ENCODE measurements at regions not wholly inside any gene's neighbourhood (a gene's known extent, or its start where the extent isn't known, plus 50 kb on each side); places are given as distances from the start of the nearest gene placed in this dataset.

DNA sequence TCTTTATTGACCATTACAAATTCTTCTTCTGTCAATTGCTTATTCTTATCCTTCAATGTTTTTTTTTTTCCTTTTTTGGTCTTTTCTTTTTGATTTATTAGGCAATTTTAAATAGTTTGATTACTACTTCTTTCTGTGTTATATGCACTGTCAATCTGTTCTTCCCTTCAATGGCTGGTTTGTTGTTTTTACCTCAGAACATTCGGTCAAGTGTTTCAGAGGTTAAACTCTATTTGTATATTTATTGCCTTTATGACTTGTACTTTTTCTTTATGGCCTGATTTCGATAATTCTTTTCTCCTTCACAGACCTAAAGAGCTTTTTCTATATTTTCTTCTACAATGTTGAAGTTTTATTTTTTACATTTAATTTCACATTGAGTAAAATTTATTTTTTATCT lies 171.5 kb upstream of the AKR1E2 start:
- no peak for DNase-seq (ENCODE audit: low spot score in 2 of 2)
- peaks cover 8% of the 10 kb centered on the region for H3K4me1 Mint-ChIP-seq
- H3K9me3 Mint-ChIP-seq = no peaks in the 10 kb centered on the region
- H3K36me3 Mint-ChIP-seq = no peaks in the 10 kb centered on the region
- ATAC-seq (ENCODE audit: low read depth) = no peak
- no peak overlapping the region for H3K4me3 Mint-ChIP-seq
- H3K27me3 Mint-ChIP-seq = peaks cover 3% of the 10 kb centered on the region
- no peak overlapping the region for H3K27ac Mint-ChIP-seq

DNA sequence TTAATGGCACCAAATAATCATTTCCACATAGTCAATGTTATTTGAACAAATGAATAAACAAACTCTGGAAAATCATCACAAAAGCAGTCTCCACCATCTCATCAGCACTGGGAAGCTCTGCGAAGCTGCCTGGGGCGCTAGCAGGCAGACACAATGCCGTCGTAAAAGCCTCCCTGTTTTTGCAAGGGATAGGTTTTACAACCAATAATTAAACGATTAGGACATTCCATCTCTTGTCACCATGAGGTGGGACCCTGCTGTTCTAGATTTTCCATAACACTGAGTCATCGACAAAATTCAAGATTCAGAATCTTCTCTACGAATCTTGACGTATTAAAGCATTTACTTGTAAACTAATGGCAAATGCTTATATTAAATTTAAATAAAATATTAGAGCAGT lies 172.8 kb upstream of the AKR1E2 start:
- DNase-seq (ENCODE audit: low spot score in 2 of 2) = no peak
- peaks cover 3% of the 10 kb centered on the region for H3K27me3 Mint-ChIP-seq
- no peak for ATAC-seq (ENCODE audit: low read depth)
- peaks cover 8% of the 10 kb centered on the region for H3K4me1 Mint-ChIP-seq
- H3K9me3 Mint-ChIP-seq = no peaks in the 10 kb centered on the region
- H3K4me3 Mint-ChIP-seq = no peak overlapping the region
- H3K36me3 Mint-ChIP-seq = no peaks in the 10 kb centered on the region
- H3K27ac Mint-ChIP-seq = no peak overlapping the region

- Mint-ChIP-seq H3K9me3 (no peaks in the 10 kb centered on the region), H3K4me3 (no peak overlapping the region), H3K36me3 (no peaks in the 10 kb centered on the region), H3K27ac (peak overlapping the region; percentile 20), H3K27me3 (peaks cover 3% of the 10 kb centered on the region), H3K4me1 (peaks cover 8% of the 10 kb centered on the region)
- no peak for DNase-seq (ENCODE audit: low spot score in 2 of 2)
- no peak for ATAC-seq (ENCODE audit: low read depth)
Measured at GRCh38 chr10:4652111-4653010, 173.6 kb upstream of the AKR1E2 start.

DNA sequence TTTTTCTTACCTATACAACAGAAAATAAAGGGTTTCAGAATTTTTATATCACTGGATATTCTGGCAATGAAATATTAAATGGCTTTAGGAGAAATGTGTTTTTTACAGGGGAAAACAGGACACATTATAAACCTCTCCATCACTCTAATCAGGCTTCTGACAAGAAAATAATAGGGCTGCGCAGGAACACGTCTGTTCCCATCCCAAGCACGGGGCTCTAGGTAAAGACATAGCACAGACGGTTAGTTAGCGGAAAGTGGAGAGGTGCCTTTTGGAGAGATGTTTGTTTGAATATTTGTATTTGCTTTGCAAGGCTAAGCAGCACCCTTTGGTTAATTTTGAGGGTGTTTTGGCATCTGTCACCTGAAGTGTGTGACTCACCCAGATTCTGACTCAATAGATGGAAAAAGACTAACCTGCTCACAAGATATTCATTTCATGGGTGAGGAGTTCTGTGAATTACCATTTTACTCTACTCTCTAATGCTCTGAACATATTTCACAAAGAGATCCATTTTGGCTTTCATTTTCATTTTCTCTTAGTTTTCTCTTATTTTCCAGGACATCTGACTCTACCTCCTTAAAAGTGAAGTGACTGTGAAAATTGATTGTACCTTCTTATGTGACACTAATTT lies 174.5 kb upstream of the AKR1E2 start:
- Mint-ChIP-seq H3K36me3 (no peaks in the 10 kb centered on the region), H3K4me3 (no peak overlapping the region), H3K9me3 (no peaks in the 10 kb centered on the region), H3K27me3 (peaks cover 1% of the 10 kb centered on the region), H3K27ac (no peak overlapping the region), H3K4me1 (peaks cover 8% of the 10 kb centered on the region)
- DNase-seq (ENCODE audit: low spot score in 2 of 2) = no peak
- no peak for ATAC-seq (ENCODE audit: low read depth)

DNA sequence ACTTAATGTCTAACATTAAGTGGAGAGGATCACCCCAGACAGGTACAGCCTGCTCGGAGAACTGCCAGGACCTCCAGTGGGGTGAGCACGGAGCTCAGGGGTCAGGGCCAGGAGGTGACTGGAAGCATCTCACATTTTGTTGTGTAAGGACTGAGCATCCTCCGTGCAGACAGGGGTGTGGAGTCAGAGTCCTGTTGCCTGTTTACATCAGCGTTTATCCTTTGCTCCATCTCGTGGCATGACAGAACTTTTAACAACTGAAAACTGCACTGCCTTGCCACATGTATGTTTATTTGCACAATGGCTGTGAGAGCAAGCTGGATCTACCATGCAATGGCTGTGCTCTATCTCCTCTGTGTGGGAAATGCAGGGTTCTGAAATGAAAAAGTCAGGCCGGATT lies 175.4 kb upstream of the AKR1E2 start:
- peak overlapping the region; percentile 7 for H3K27ac Mint-ChIP-seq
- DNase-seq (ENCODE audit: low spot score in 2 of 2) = no peak
- peaks cover 1% of the 10 kb centered on the region for H3K27me3 Mint-ChIP-seq
- peaks cover 8% of the 10 kb centered on the region for H3K4me1 Mint-ChIP-seq
- no peak for ATAC-seq (ENCODE audit: low read depth)
- no peaks in the 10 kb centered on the region for H3K36me3 Mint-ChIP-seq
- no peaks in the 10 kb centered on the region for H3K9me3 Mint-ChIP-seq
- H3K4me3 Mint-ChIP-seq = no peak overlapping the region

GRCh38 chr10:4649886-4650508 lies 176.0 kb upstream of the AKR1E2 start:
- DNase-seq (ENCODE audit: low spot score in 2 of 2) (no peak), ATAC-seq (ENCODE audit: low read depth) (no peak)
- H3K27me3 Mint-ChIP-seq = peaks cover 1% of the 10 kb centered on the region
- H3K4me3 Mint-ChIP-seq = no peak overlapping the region
- no peaks in the 10 kb centered on the region for H3K36me3 Mint-ChIP-seq
- H3K9me3 Mint-ChIP-seq = no peaks in the 10 kb centered on the region
- H3K4me1 Mint-ChIP-seq = peaks cover 8% of the 10 kb centered on the region
- peak overlapping the region; percentile 7 for H3K27ac Mint-ChIP-seq

- H3K4me1 Mint-ChIP-seq = peaks cover 8% of the 10 kb centered on the region
- H3K36me3 Mint-ChIP-seq = no peaks in the 10 kb centered on the region
- ATAC-seq (ENCODE audit: low read depth) (no peak), DNase-seq (ENCODE audit: low spot score in 2 of 2) (no peak)
- no peaks in the 10 kb centered on the region for H3K9me3 Mint-ChIP-seq
- H3K27me3 Mint-ChIP-seq = peaks cover 1% of the 10 kb centered on the region
- no peak overlapping the region for H3K4me3 Mint-ChIP-seq
- H3K27ac Mint-ChIP-seq = no peak overlapping the region
Measured at GRCh38 chr10:4649471-4649870, 176.5 kb upstream of the AKR1E2 start.

DNA sequence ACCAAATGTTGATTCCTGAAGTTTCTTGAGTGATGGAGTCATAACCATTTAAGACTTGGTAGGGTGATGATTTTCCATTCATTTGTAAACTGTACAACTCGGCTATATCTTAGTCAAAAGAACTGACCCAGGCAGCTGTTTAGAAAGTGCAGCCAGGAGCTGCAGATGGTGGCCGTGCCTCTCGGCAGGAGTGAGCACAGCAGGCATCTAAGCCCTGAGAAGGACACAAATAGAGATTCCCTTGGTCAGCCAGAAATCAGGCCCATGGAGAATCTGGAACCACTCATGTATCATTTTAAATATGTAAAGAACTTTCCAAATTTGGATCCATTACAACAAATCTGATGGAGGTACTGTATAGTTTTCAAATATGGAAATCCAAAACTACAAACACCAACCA lies 177.0 kb upstream of the AKR1E2 start:
- DNase-seq (ENCODE audit: low spot score in 2 of 2) (no peak), ATAC-seq (ENCODE audit: low read depth) (no peak)
- Mint-ChIP-seq H3K9me3 (no peaks in the 10 kb centered on the region), H3K4me1 (peaks cover 8% of the 10 kb centered on the region), H3K27me3 (peaks cover 1% of the 10 kb centered on the region), H3K36me3 (no peaks in the 10 kb centered on the region), H3K27ac (no peak overlapping the region), H3K4me3 (no peak overlapping the region)

- peaks cover 1% of the 10 kb centered on the region for H3K27me3 Mint-ChIP-seq
- H3K4me3 Mint-ChIP-seq = no peak overlapping the region
- no peak for DNase-seq (ENCODE audit: low spot score in 2 of 2)
- ATAC-seq (ENCODE audit: low read depth) = no peak
- H3K9me3 Mint-ChIP-seq = no peaks in the 10 kb centered on the region
- H3K36me3 Mint-ChIP-seq = no peaks in the 10 kb centered on the region
- peaks cover 4% of the 10 kb centered on the region for H3K4me1 Mint-ChIP-seq
- H3K27ac Mint-ChIP-seq = no peak overlapping the region
Measured at GRCh38 chr10:4647109-4647785, 178.8 kb upstream of the AKR1E2 start.

- no peaks in the 10 kb centered on the region for H3K36me3 Mint-ChIP-seq
- no peaks in the 10 kb centered on the region for H3K4me1 Mint-ChIP-seq
- H3K9me3 Mint-ChIP-seq = no peaks in the 10 kb centered on the region
- peaks cover 1% of the 10 kb centered on the region for H3K27me3 Mint-ChIP-seq
- H3K4me3 Mint-ChIP-seq = no peak overlapping the region
- DNase-seq (ENCODE audit: low spot score in 2 of 2) (no peak), ATAC-seq (ENCODE audit: low read depth) (no peak)
- H3K27ac Mint-ChIP-seq = no peak overlapping the region
Measured at GRCh38 chr10:4646547-4646946, 179.5 kb upstream of the AKR1E2 start.

DNA sequence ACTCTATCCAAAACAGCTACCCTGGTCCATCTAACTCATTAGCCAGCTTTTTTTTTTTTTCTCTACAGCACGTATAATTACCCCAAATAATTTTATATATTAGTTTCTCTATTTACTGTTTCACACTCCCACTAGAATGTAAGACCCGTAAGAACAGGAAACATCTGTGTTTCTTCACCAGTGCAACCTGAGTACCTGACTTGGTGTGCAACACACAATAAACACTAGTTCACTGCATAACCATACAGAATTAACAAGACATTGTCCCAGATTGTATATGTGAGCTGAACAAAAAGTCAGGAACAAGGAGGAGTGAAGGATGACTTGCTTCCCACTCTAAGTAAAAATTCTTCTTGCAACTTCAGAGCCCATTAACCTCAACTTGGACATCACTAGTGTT lies 180.2 kb upstream of the AKR1E2 start:
- H3K27me3 Mint-ChIP-seq = peaks cover 1% of the 10 kb centered on the region
- DNase-seq (ENCODE audit: low spot score in 2 of 2) = no peak
- no peaks in the 10 kb centered on the region for H3K4me1 Mint-ChIP-seq
- no peak for ATAC-seq (ENCODE audit: low read depth)
- H3K4me3 Mint-ChIP-seq = no peak overlapping the region
- no peak overlapping the region for H3K27ac Mint-ChIP-seq
- H3K9me3 Mint-ChIP-seq = no peaks in the 10 kb centered on the region
- H3K36me3 Mint-ChIP-seq = no peaks in the 10 kb centered on the region

- no peak for ATAC-seq (ENCODE audit: low read depth)
- Mint-ChIP-seq H3K4me3 (no peak overlapping the region), H3K4me1 (no peaks in the 10 kb centered on the region), H3K36me3 (no peaks in the 10 kb centered on the region), H3K27me3 (peaks cover 1% of the 10 kb centered on the region), H3K9me3 (no peaks in the 10 kb centered on the region), H3K27ac (no peak overlapping the region)
- DNase-seq (ENCODE audit: low spot score in 2 of 2) = no peak
Measured at GRCh38 chr10:4643471-4643870, 182.5 kb upstream of the AKR1E2 start.

DNA sequence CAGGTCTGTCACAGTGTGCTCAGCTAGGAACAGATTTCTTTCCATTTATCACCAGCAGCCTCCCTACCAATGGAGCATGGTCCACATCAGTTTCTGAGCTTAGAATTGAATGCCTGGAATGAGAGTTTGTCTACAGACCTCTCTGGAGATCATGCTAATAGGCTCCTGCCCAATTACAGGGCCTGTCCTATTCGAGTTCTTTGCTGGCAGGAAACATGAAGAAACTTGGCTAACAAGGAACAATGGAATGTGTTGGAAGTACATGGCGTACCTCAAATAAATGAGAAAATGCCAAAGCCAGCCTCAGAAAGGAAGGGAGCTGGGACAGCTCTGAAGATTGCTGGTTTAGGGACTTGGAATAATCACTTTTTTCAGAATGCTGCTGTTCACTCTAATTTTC lies 186.0 kb upstream of the AKR1E2 start:
- H3K9me3 Mint-ChIP-seq = no peaks in the 10 kb centered on the region
- ATAC-seq (ENCODE audit: low read depth) (no peak), DNase-seq (ENCODE audit: low spot score in 2 of 2) (no peak)
- H3K27me3 Mint-ChIP-seq = no peaks in the 10 kb centered on the region
- no peak overlapping the region for H3K27ac Mint-ChIP-seq
- H3K4me3 Mint-ChIP-seq = no peak overlapping the region
- no peaks in the 10 kb centered on the region for H3K36me3 Mint-ChIP-seq
- H3K4me1 Mint-ChIP-seq = no peaks in the 10 kb centered on the region

GRCh38 chr10:4638099-4638498 lies 187.9 kb upstream of the AKR1E2 start:
- Mint-ChIP-seq H3K27ac (no peak overlapping the region), H3K4me3 (no peak overlapping the region), H3K4me1 (no peaks in the 10 kb centered on the region), H3K9me3 (no peaks in the 10 kb centered on the region), H3K27me3 (no peaks in the 10 kb centered on the region), H3K36me3 (no peaks in the 10 kb centered on the region)
- no peak for DNase-seq (ENCODE audit: low spot score in 2 of 2)
- ATAC-seq (ENCODE audit: low read depth) = no peak

Measured in memory B cell (primary cell).